Liver (tissue), 8 donors: ENCODE measurements at regions not wholly inside any gene's neighbourhood (a gene's known extent, or its start where the extent isn't known, plus 50 kb on each side); places are given as distances from the start of the nearest gene placed in this dataset.
"Not testable (repeated sequence)": the region's sequence is repeated elsewhere in the genome, so short reads cannot be mapped to it uniquely, and the experiment has no call there.

Source experiments
- DNase-seq: peaks from one replicate; pipeline ENCODE4 v3.0.0-alpha.2; 2017; ENCODE audit warnings: low spot score
- H3K27ac ChIP-seq, 2 donors: one replicate each; pipeline ENCODE4 v1.7.0; 2013; ENCODE audit warnings: inconsistent platforms in 2 of 2, low read length in 2 of 2, control low read depth in 1 of 2, low read depth in 1 of 2, mild to moderate bottlenecking in 1 of 2
- H3K27me3 ChIP-seq, 4 donors: one replicate each; pipeline versions ENCODE4 v1.6.1 to v1.7.0; 2013; ENCODE audit warnings: low read length in 3 of 4, inconsistent platforms in 1 of 4, mild to moderate bottlenecking in 1 of 4, moderate library complexity in 1 of 4; ENCODE audit not compliant: control insufficient read depth in 4 of 4, insufficient read depth in 4 of 4
- H3K36me3 ChIP-seq, 4 donors: one replicate each; pipeline versions ENCODE4 v1.6.1 to v1.7.0; 2013; ENCODE audit warnings: low read length in 3 of 4, mild to moderate bottlenecking in 3 of 4, low read depth in 1 of 4, moderate library complexity in 1 of 4; ENCODE audit not compliant: control insufficient read depth in 4 of 4, insufficient read depth in 3 of 4
- H3K4me1 ChIP-seq, 4 donors: one replicate each; pipeline versions ENCODE4 v1.6.1 to v1.7.0; 2013; ENCODE audit warnings: low read length in 3 of 4, mild to moderate bottlenecking in 3 of 4, moderate library complexity in 1 of 4; ENCODE audit not compliant: control insufficient read depth in 4 of 4, insufficient read depth in 4 of 4
- H3K4me3 ChIP-seq, 3 donors: one replicate each; pipeline versions ENCODE4 v1.6.1 to v1.7.0; 2013; ENCODE audit warnings: low read length in 3 of 3, control low read depth in 1 of 3, low read depth in 1 of 3, mild to moderate bottlenecking in 1 of 3
- H3K9ac ChIP-seq, 2 donors: one replicate each; pipeline ENCODE4 v1.7.0; 2013; ENCODE audit warnings: low read length in 2 of 2, mild to moderate bottlenecking in 2 of 2, moderate library complexity in 2 of 2, control low read depth in 1 of 2, low read depth in 1 of 2
- H3K9me3 ChIP-seq, 4 donors: one replicate each; pipeline versions ENCODE4 v1.6.1 to v1.7.0; 2013; ENCODE audit warnings: low read length in 3 of 4; ENCODE audit not compliant: control insufficient read depth in 4 of 4
- FOXA2 ChIP-seq: IDR thresholded peaks from 2 replicates; pipeline ENCODE4 v1.6.1; 2016; ENCODE audit warnings: antibody characterized with exemption
- GABPA ChIP-seq, 2 donors: IDR thresholded peaks in 1 of 2; conservative IDR thresholded peaks in 1 of 2; 2 replicates each; pipeline ENCODE4 v1.6.1; 2016; ENCODE audit warnings: antibody characterized with exemption in 2 of 2, mild to moderate bottlenecking in 1 of 2, moderate library complexity in 1 of 2
- HNF4A ChIP-seq, 2 donors: conservative IDR thresholded peaks; 2 replicates each; pipeline ENCODE4 v1.6.1; 2016; ENCODE audit warnings: antibody characterized with exemption in 2 of 2, mild to moderate bottlenecking in 2 of 2
- HNF4G ChIP-seq: IDR thresholded peaks from 2 replicates; pipeline ENCODE4 v1.6.1; 2016; ENCODE audit warnings: antibody characterized with exemption
- JUND ChIP-seq, 2 donors: IDR thresholded peaks; 2 replicates each; pipeline ENCODE4 v1.6.1; 2016; ENCODE audit warnings: antibody characterized with exemption in 2 of 2
- NR2F2 ChIP-seq: IDR thresholded peaks from 2 replicates; pipeline ENCODE4 v1.6.1; 2016; ENCODE audit warnings: antibody characterized with exemption
- REST ChIP-seq: IDR thresholded peaks from 2 replicates; pipeline ENCODE4 v1.6.1; 2016; ENCODE audit warnings: antibody characterized with exemption, mild to moderate bottlenecking
- RXRA ChIP-seq, 2 donors: IDR thresholded peaks; 2 replicates each; pipeline ENCODE4 v1.6.1; 2017 to 2018; ENCODE audit warnings: antibody characterized with exemption in 2 of 2, mild to moderate bottlenecking in 1 of 2
- SP1 ChIP-seq: IDR thresholded peaks from 2 replicates; pipeline ENCODE4 v1.6.1; 2018; ENCODE audit warnings: antibody characterized with exemption, mild to moderate bottlenecking
- TAF1 ChIP-seq: conservative IDR thresholded peaks from 2 replicates; pipeline ENCODE4 v1.6.1; 2016; ENCODE audit warnings: antibody characterized with exemption, mild to moderate bottlenecking
- YY1 ChIP-seq: IDR thresholded peaks from 2 replicates; pipeline ENCODE4 v1.6.1; 2016; ENCODE audit warnings: antibody characterized with exemption, mild to moderate bottlenecking
- ZBTB33 ChIP-seq: IDR thresholded peaks from 2 replicates; pipeline ENCODE4 v1.6.1; 2016; ENCODE audit warnings: antibody characterized with exemption
- WGBS: extraction: QIAGEN DNeasy Blood & Tissue Kit; methylation state at CpG from one replicate; pipeline ENCODE4 v1.1.7; 2013; 5-methylcytosine and 5-hydroxymethylcytosine counted together
- TF ChIP-seq, protein P1 (sequence below): fragments of 150-350 bp; IDR thresholded peaks from 2 replicates; pipeline ENCODE4 v1.5.1; 2017; ENCODE audit warnings: improper control_type of control experiment, low read depth, low read length; ENCODE audit not compliant: missing input control
- donor health status: healthy.
- donor health status: healthy.
- donor health status: healthy.
- donor health status: healthy.
- donor health status: healthy.

DNA sequence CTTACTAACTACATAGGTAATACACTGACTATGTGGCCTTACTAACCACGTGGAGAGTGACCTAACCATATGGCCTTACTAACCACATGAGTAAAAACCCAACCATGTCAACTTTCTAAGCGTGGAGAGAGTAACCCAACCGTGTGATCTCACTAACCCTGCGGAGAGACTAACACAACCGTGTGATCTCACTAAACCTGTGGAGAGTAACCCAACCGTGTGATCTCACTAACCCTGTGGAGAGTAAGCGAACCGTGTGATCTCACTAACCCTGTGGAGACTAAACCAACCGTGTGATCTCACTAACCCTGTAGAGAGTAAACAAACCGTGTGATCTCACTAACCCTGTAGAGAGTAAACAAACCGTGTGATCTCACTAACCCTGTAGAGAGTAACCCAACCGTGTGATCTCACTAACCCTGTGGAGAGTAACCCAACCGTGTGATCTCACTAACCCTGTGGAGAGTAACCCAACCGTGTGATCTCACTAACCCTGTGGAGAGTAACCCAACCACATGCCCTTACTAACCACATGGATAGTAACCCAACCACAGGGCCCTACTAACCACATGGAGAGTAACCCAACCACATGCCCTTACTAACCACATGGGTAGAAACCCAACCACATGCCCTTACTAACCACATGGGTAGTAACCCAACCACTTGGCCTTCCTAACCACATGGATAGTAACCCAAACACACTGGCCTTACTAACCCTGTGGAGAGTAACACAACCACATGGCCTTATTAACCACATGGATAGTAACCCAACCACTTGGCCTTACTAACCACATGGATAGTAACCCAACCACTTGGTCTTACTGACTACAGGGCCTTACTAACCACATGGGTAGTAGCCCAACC lies 112.6 kb downstream of the DRD1 start:
- H3K27ac ChIP-seq, H3K27me3 ChIP-seq, H3K36me3 ChIP-seq, DNase-seq, H3K9me3 ChIP-seq, H3K9ac ChIP-seq, H3K4me1 ChIP-seq, H3K4me3 ChIP-seq: not testable (repeated sequence)
- 62% methylated on average over 14 of the region's 14 CpGs for WGBS

DNA sequence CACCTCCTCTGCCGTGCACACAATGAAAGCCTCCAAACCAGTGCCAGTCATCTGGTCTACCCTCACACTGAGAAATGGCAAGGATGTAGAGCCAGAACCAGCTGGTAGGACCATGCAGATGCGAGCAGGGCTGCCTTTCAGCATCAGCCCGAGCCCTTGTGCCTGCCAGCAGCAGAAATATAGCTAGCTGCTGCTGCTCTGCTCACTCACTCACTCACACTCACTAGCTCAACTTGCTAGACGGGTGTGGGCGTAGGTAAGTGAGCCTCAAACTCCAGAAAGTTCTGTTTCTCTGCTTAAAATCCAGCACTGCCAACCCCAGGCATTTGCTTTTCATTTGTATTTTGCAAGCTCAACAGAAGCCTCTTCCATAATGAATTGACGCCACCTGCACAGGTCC lies 114.0 kb downstream of the DRD1 start:
- no peaks in the 10 kb centered on the region for H3K36me3 ChIP-seq
- H3K9me3 ChIP-seq, result peaks cover 0 to 2% (median 0%) of the 10 kb centered on the region in 4 donors
- no peak overlapping the region for H3K4me3 ChIP-seq
- no peak for DNase-seq
- TF ChIP-seq REST (no peak), HNF4G (no peak), JUND (IDR thresholded peaks at IDR 0.05) (no peak)
- no peaks in the 10 kb centered on the region for H3K4me1 ChIP-seq
- WGBS, result 70% methylated on average over 6 of the region's 6 CpGs
- H3K9ac ChIP-seq, result no peak overlapping the region
- H3K27ac ChIP-seq, result no peak overlapping the region
- H3K27me3 ChIP-seq, result no peaks in the 10 kb centered on the region

DNA sequence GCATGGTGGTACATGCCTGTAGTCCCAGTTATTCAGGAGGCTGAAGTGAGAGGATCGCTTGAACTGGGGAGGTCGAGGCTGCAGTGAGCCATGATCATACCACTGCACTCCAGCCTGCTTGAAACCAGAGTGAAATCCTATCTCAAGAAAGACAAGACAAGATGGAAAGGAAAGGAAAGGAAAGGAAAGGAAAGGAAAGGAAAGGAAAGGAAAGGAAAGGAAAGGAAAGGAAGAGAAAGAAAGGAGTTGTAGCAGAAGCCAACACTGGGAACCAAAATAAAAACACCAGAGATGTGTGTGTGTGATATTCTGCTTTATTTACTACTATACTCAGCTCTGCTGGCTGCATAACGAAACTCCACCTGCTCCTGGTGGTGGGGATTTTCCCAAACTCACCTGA lies 115.3 kb downstream of the DRD1 start:
- H3K27me3 ChIP-seq, result peaks cover 0 to 2% (median 0%) of the 10 kb centered on the region in 4 donors
- no peak overlapping the region for H3K9ac ChIP-seq
- H3K36me3 ChIP-seq, result no peaks in the 10 kb centered on the region
- no peak for DNase-seq
- peaks cover 0 to 2% (median 0%) of the 10 kb centered on the region in 4 donors for H3K9me3 ChIP-seq
- TF ChIP-seq NR2F2, result no peak
- TF ChIP-seq, protein P1, sequence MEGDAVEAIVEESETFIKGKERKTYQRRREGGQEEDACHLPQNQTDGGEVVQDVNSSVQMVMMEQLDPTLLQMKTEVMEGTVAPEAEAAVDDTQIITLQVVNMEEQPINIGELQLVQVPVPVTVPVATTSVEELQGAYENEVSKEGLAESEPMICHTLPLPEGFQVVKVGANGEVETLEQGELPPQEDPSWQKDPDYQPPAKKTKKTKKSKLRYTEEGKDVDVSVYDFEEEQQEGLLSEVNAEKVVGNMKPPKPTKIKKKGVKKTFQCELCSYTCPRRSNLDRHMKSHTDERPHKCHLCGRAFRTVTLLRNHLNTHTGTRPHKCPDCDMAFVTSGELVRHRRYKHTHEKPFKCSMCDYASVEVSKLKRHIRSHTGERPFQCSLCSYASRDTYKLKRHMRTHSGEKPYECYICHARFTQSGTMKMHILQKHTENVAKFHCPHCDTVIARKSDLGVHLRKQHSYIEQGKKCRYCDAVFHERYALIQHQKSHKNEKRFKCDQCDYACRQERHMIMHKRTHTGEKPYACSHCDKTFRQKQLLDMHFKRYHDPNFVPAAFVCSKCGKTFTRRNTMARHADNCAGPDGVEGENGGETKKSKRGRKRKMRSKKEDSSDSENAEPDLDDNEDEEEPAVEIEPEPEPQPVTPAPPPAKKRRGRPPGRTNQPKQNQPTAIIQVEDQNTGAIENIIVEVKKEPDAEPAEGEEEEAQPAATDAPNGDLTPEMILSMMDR, result no peak
- TF ChIP-seq FOXA2, result no peak
- no peak for TF ChIP-seq REST
- no peak for TF ChIP-seq GABPA (IDR thresholded peaks at IDR 0.05 in 1 of 2, conservative IDR thresholded peaks at IDR 0.05 in 1 of 2)
- TF ChIP-seq YY1, result no peak
- TF ChIP-seq JUND (IDR thresholded peaks at IDR 0.05), result no peak
- TF ChIP-seq TAF1, result no peak
- no peak for TF ChIP-seq HNF4A (conservative IDR thresholded peaks at IDR 0.05)
- TF ChIP-seq RXRA (IDR thresholded peaks at IDR 0.05), result no peak
- TF ChIP-seq SP1, result no peak
- TF ChIP-seq ZBTB33, result no peak
- H3K4me3 ChIP-seq, result no peak overlapping the region
- no peaks in the 10 kb centered on the region for H3K4me1 ChIP-seq
- no peak overlapping the region for H3K27ac ChIP-seq
- WGBS, result 66% methylated on average over 3 of the region's 3 CpGs
